C4-2B (cell line): ENCODE measurements at regions not wholly inside any gene's neighbourhood (a gene's known extent, or its start where the extent isn't known, plus 50 kb on each side); places are given as distances from the start of the nearest gene placed in this dataset.

Source experiments
- ZFX ChIP-seq: fragments of 450-650 bp; IDR thresholded peaks from 2 replicates; pipeline ENCODE4 v1.6.1; 2017
- TF ChIP-seq, protein P1 (sequence below): fragments of 450-650 bp; conservative IDR thresholded peaks from 2 replicates; pipeline ENCODE4 v1.5.1; 2017; ENCODE audit warnings: mild to moderate bottlenecking

DNA sequence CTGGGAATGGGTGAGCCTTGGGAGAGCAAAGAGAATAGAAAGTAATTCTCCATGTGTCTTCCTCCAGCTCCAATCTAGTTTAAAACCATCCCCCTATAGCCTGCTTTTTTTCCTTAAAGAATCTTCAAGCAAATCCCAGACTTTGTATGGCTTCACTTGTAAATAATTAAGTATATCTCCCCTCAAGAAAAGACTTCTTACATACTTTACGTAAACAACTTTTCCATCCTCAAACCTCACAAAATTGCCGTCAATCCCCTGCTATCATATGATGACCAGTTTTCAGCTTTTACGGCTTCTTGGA, 88.5 kb upstream of the PHACTR3 start:
- TF ChIP-seq, protein P1, sequence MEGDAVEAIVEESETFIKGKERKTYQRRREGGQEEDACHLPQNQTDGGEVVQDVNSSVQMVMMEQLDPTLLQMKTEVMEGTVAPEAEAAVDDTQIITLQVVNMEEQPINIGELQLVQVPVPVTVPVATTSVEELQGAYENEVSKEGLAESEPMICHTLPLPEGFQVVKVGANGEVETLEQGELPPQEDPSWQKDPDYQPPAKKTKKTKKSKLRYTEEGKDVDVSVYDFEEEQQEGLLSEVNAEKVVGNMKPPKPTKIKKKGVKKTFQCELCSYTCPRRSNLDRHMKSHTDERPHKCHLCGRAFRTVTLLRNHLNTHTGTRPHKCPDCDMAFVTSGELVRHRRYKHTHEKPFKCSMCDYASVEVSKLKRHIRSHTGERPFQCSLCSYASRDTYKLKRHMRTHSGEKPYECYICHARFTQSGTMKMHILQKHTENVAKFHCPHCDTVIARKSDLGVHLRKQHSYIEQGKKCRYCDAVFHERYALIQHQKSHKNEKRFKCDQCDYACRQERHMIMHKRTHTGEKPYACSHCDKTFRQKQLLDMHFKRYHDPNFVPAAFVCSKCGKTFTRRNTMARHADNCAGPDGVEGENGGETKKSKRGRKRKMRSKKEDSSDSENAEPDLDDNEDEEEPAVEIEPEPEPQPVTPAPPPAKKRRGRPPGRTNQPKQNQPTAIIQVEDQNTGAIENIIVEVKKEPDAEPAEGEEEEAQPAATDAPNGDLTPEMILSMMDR, result peak; percentile 5
- TF ChIP-seq ZFX, result no peak
